ENCODE measurements at regions not wholly inside any gene's neighbourhood (a gene's known extent, or its start where the extent isn't known, plus 50 kb on each side); places are given as distances from the start of the nearest gene placed in this dataset.
"Not testable (repeated sequence)": the region's sequence is repeated elsewhere in the genome, so short reads cannot be mapped to it uniquely, and the experiment has no call there.

GRCh38 chr9:108026718-108027117, 537.1 kb upstream of the KLF4 start:
- not testable (repeated sequence) for H4K20me1 ChIP-seq (ENCODE audit: insufficient read depth, low read length); H3K9ac ChIP-seq (ENCODE audit: low read length); H3K4me1 ChIP-seq (ENCODE audit: low read length); H3K4me2 ChIP-seq (ENCODE audit: low read length); H3K4me3 ChIP-seq (ENCODE audit: low read length); H2AFZ ChIP-seq (ENCODE audit: low read depth, low read length); H3K79me2 ChIP-seq (ENCODE audit: low read length); H3K27me3 ChIP-seq (ENCODE audit: low read depth, low read length); H3K9me3 ChIP-seq (ENCODE audit: insufficient read depth, low read length); H3K36me3 ChIP-seq (replicated peaks; ENCODE audit: low read depth, low read length); H3K27ac ChIP-seq (ENCODE audit: low read length)

- Histone ChIP-seq H3K4me2 (ENCODE audit: low read length) (no peak overlapping the region), H3K27ac (ENCODE audit: low read length) (no peak overlapping the region), H3K27me3 (ENCODE audit: low read depth, low read length) (no peaks in the 10 kb centered on the region), H2AFZ (ENCODE audit: low read depth, low read length) (no peak overlapping the region), H4K20me1 (ENCODE audit: insufficient read depth, low read length) (no peaks in the 10 kb centered on the region), H3K4me3 (ENCODE audit: low read length) (no peak overlapping the region), H3K4me1 (ENCODE audit: low read length) (no peaks in the 10 kb centered on the region), H3K9me3 (ENCODE audit: insufficient read depth, low read length) (no peaks in the 10 kb centered on the region), H3K9ac (ENCODE audit: low read length) (no peak overlapping the region), H3K79me2 (ENCODE audit: low read length) (no peaks in the 10 kb centered on the region), H3K36me3 (replicated peaks; ENCODE audit: low read depth, low read length) (no peaks in the 10 kb centered on the region)
- TF ChIP-seq CTCF (IDR thresholded peaks at IDR 0.05; ENCODE audit: low read depth, low read length), result no peak
- TF ChIP-seq EZH2phosphoT487 (IDR thresholded peaks at IDR 0.05; ENCODE audit: low read depth), result no peak
Measured at GRCh38 chr9:108024604-108025003, 535.0 kb upstream of the KLF4 start.

- Histone ChIP-seq H3K9ac (ENCODE audit: low read length) (no peak overlapping the region), H3K36me3 (replicated peaks; ENCODE audit: low read depth, low read length) (no peaks in the 10 kb centered on the region), H2AFZ (ENCODE audit: low read depth, low read length) (no peak overlapping the region), H3K4me3 (ENCODE audit: low read length) (no peak overlapping the region), H3K4me1 (ENCODE audit: low read length) (no peaks in the 10 kb centered on the region), H3K9me3 (ENCODE audit: insufficient read depth, low read length) (no peaks in the 10 kb centered on the region), H3K27ac (ENCODE audit: low read length) (no peak overlapping the region), H3K4me2 (ENCODE audit: low read length) (no peak overlapping the region), H4K20me1 (ENCODE audit: insufficient read depth, low read length) (no peaks in the 10 kb centered on the region), H3K27me3 (ENCODE audit: low read depth, low read length) (no peaks in the 10 kb centered on the region), H3K79me2 (ENCODE audit: low read length) (no peaks in the 10 kb centered on the region)
- no peak for TF ChIP-seq CTCF (IDR thresholded peaks at IDR 0.05; ENCODE audit: low read depth, low read length)
- no peak for TF ChIP-seq EZH2phosphoT487 (IDR thresholded peaks at IDR 0.05; ENCODE audit: low read depth)
Measured at GRCh38 chr9:108022246-108022935, 532.8 kb upstream of the KLF4 start.

- Histone ChIP-seq H3K79me2 (ENCODE audit: low read length) (no peaks in the 10 kb centered on the region), H3K4me1 (ENCODE audit: low read length) (no peaks in the 10 kb centered on the region), H3K4me2 (ENCODE audit: low read length) (no peak overlapping the region), H3K9ac (ENCODE audit: low read length) (no peak overlapping the region), H4K20me1 (ENCODE audit: insufficient read depth, low read length) (no peaks in the 10 kb centered on the region), H3K36me3 (replicated peaks; ENCODE audit: low read depth, low read length) (no peaks in the 10 kb centered on the region), H3K9me3 (ENCODE audit: insufficient read depth, low read length) (no peaks in the 10 kb centered on the region), H3K27me3 (ENCODE audit: low read depth, low read length) (no peaks in the 10 kb centered on the region), H2AFZ (ENCODE audit: low read depth, low read length) (no peak overlapping the region), H3K4me3 (ENCODE audit: low read length) (no peak overlapping the region), H3K27ac (ENCODE audit: low read length) (no peak overlapping the region)
- TF ChIP-seq CTCF (IDR thresholded peaks at IDR 0.05; ENCODE audit: low read depth, low read length), result no peak
- TF ChIP-seq EZH2phosphoT487 (IDR thresholded peaks at IDR 0.05; ENCODE audit: low read depth), result no peak
Measured at GRCh38 chr9:108021096-108021710, 531.6 kb upstream of the KLF4 start.
